DMS153 treated with DMSO at 0.1 percent for 48 hours (cell line): ENCODE measurements at regions not wholly inside any gene's neighbourhood (a gene's known extent, or its start where the extent isn't known, plus 50 kb on each side); places are given as distances from the start of the nearest gene placed in this dataset.
"Not testable (repeated sequence)": the region's sequence is repeated elsewhere in the genome, so short reads cannot be mapped to it uniquely, and the experiment has no call there.

Experiments used
- DNase-seq: peaks from one replicate; lab custom pipeline; 2025; ENCODE audit not compliant: unreplicated experiment; lab: John Stamatoyannopoulos, UW

- DNase-seq: no peak
Observed at GRCh38 chr9:106174346-106174745, 480.0 kb downstream of the TMEM38B start.

DNA sequence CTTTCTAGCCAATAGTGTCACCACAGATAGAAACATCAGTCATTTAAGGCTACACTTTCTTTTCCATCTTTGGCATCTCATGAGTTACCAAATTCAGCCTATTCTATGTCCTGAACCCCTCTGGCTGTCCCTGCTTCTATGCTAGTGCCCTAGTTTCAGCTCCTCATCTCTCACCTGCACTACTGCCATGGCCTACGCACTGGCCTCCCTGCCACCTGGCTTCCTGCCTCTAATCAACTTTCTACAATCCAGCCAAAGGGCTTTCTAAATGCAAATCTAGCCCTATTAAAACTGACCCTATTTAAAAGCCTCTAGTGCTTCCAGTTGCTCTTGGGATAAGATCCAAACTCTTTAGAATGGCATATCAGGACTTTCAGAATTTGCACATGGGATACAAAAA is 482.9 kb downstream of the TMEM38B start:
- DNase-seq: no peak

- DNase-seq: no peak
Observed at GRCh38 chr9:106179191-106179590, 484.9 kb downstream of the TMEM38B start.

- peak; percentile 33 for DNase-seq
Observed at GRCh38 chr9:106203815-106204516, 509.6 kb downstream of the TMEM38B start.

GRCh38 chr9:106207298-106207697 is 513.0 kb downstream of the TMEM38B start:
- no peak for DNase-seq

GRCh38 chr9:106218427-106218826 is 524.1 kb downstream of the TMEM38B start:
- DNase-seq: no peak

DNA sequence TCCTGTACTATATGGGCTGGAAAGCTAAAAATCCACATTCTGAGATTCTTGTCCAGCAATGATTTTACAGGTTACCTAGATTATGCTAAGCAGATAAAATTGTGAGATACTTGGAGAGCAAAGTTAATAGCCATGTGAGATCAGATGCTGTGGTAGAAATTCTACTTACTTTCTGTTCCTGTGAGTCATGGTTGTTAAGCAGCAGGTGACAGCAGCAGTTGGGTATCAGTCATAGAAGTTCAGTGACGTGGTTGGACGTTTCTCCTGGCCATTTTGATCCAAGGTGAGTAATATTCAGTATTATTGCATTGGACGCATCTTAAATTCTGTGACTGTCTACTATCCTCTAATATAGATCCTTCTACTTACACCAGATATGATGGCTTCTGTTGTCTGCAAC is 524.5 kb downstream of the TMEM38B start:
- no peak for DNase-seq

- no peak for DNase-seq
Observed at GRCh38 chr9:106220415-106220814, 526.1 kb downstream of the TMEM38B start.

DNA sequence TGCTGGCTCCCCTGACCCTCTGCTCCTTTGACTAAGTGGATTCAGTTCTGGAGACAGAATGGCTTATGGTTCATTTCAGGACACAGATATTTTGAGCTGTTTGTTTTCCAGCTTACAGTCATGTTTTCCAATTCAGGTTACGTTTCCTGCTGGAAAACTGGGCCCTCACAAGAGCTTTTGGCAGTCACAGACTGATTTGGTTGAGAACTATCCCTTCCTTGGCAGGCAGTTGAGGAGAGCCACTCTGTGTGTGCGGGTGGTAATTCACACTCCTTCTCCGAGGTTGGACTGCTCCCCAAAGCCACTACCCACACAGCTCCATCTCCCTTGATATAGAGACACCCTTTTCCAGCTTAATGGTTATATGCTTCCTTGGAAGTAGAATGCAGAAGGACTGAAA is 534.5 kb downstream of the TMEM38B start:
- DNase-seq: no peak

GRCh38 chr9:106233116-106233515 is 538.8 kb downstream of the TMEM38B start:
- no peak for DNase-seq

DNA sequence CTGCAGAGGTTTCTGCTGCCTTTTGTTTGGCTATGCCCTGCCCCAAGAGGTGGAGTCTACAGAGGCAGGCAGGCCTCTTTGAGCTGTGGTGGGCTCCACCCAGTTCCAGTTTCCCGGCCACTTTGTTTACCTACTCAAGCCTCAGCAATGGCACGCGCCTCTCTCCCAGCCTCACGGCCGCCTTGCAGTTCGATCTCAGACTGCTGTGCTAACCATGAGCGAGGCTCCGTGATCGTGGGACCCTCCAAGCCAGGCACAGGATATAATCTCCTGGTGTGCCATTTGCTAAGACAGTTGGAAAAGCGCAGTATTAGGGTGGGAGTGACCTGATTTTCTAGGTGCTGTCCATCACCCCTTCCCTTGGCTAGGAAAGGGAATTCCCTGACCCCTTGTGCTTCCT is 566.6 kb downstream of the TMEM38B start:
- not testable (repeated sequence) for DNase-seq

GRCh38 chr9:106277966-106278365 is 583.6 kb downstream of the TMEM38B start:
- no peak for DNase-seq

GRCh38 chr9:106283769-106284168 is 579.2 kb upstream of the ZNF462 start:
- no peak for DNase-seq

- peak; percentile 6 for DNase-seq
Observed at GRCh38 chr9:106284296-106284695, 578.7 kb upstream of the ZNF462 start.

DNA sequence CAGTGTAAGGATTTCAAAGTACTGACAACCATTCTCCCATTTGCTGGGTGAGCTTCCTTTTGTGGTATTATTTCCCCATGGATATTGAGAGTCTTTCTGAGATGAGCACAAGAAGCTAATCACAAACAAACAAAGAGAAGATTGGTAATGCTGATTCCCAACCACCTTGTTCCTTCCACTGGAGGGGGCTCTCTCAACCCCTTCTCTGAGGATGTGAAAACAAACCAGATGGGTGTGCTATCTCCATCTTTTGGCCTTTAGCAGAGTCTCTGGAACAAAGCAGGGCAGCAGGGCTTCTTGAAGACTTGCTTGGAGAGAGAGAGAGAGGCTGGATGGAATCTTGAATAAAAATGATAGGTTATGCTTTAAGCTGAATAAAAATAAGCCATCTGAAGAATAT is 576.7 kb upstream of the ZNF462 start:
- DNase-seq: no peak

- no peak for DNase-seq
Observed at GRCh38 chr9:106287091-106287631, 575.8 kb upstream of the ZNF462 start.

- no peak for DNase-seq
Observed at GRCh38 chr9:106287731-106288130, 575.2 kb upstream of the ZNF462 start.

GRCh38 chr9:106288689-106289088 is 574.3 kb upstream of the ZNF462 start:
- DNase-seq: no peak

- DNase-seq: no peak
Observed at GRCh38 chr9:106291786-106292185, 571.2 kb upstream of the ZNF462 start.

GRCh38 chr9:106296426-106296825 is 566.5 kb upstream of the ZNF462 start:
- DNase-seq: no peak

GRCh38 chr9:106298997-106299396 is 564.0 kb upstream of the ZNF462 start:
- no peak for DNase-seq

DNA sequence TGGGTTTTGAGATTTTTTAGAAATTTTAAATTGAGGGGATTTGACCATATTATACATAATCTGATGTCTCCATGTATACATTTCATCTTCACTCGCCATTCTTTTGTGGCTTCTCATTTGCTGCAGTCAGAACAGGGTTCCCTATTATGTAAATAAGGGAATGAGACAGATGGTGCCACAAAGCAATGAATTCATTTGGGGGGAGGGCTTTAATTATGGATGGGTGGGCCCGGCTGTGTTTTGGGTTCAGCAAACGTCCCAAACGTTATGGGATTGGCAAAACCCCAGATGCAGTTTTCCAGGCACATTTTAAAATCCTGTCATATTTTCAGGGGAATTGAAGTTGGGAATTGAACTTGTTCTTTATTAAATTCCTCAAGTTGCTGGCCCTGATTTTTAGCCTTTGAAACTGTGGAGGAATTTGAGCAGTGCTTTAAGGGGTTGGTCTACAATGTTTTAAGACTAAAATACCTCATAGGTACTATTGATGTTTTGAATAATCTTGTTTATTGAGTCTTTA is 558.5 kb upstream of the ZNF462 start:
- no peak for DNase-seq
